ENCODE measurements at regions not wholly inside any gene's neighbourhood (a gene's known extent, or its start where the extent isn't known, plus 50 kb on each side); places are given as distances from the start of the nearest gene placed in this dataset.

DNA sequence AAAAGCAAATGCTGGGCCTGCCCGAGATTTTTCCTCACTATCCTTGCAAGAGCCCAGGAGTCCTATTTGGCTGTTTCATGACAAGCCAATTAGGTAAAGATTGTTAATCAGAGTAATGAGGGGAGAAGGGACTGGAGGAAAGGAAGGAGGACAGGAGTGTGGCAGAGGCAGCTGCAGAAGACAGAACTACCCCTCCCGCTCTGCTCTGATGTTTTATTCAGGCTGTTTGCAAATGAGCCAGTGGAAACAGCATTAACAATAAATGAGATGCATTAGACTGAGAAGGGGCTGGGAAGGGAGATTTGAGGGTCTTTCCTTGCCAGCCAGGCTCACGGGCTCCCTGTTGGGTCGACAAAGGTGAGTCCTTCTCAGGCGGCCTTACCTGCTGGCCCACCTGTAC lies 421.0 kb upstream of the CCDC196 start:
- TF ChIP-seq, protein P1, sequence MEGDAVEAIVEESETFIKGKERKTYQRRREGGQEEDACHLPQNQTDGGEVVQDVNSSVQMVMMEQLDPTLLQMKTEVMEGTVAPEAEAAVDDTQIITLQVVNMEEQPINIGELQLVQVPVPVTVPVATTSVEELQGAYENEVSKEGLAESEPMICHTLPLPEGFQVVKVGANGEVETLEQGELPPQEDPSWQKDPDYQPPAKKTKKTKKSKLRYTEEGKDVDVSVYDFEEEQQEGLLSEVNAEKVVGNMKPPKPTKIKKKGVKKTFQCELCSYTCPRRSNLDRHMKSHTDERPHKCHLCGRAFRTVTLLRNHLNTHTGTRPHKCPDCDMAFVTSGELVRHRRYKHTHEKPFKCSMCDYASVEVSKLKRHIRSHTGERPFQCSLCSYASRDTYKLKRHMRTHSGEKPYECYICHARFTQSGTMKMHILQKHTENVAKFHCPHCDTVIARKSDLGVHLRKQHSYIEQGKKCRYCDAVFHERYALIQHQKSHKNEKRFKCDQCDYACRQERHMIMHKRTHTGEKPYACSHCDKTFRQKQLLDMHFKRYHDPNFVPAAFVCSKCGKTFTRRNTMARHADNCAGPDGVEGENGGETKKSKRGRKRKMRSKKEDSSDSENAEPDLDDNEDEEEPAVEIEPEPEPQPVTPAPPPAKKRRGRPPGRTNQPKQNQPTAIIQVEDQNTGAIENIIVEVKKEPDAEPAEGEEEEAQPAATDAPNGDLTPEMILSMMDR (IDR thresholded peaks at IDR 0.05) = no peak
- TF ChIP-seq POLR2A (IDR thresholded peaks at IDR 0.05) = no peak

All from thyroid gland (tissue), 4 donors.